ENCODE measurements at regions not wholly inside any gene's neighbourhood (a gene's known extent, or its start where the extent isn't known, plus 50 kb on each side); places are given as distances from the start of the nearest gene placed in this dataset.

GRCh38 chrX:80098038-80098437 lies 83.5 kb downstream of the TBX22 start:
- no peak for DNase-seq

- no peak for DNase-seq
These were observed 105.8 kb downstream of the TBX22 start for GRCh38 chrX:80120335-80120734.

DNA sequence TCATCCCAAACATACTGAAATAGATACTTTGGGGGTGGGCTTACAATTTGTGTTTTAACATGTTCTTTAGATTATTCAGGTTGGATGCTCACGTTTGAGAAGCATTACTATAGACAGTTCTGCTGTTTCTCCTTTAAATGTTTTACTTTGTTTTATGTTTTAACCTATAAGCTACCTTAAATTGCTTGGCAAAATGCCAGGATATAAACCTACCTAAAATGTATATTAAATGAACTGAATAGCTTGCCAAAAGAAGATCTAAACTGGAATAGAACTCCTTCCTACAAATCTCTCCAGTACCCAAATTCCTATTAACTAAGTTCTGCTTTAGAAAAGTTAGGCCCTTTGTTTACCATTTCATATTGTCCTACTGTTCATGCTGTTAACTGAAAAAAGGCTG lies 124.4 kb downstream of the TBX22 start:
- DNase-seq = no peak

DNA sequence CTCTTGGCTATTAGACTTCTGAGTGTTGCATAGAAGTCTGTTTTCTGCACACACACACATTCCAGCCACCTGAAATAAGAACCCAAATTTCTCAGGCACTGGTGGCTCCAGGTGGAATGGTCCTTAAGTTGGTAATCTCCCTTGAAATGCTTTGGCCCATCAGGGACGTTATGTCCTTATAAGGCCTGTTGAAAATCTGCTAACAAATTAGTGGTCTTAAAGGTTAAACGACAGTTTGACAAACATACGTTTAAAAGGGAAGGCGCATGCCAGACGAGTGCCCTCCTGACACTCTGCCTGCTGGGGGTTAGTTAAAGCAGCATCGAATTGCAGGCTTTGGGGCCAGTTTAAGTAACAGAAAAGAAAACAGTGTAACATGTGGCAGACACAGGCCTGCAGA lies 125.0 kb downstream of the TBX22 start:
- DNase-seq = no peak

GRCh38 chrX:80170581-80170980 lies 156.0 kb downstream of the TBX22 start:
- DNase-seq = no peak

DNA sequence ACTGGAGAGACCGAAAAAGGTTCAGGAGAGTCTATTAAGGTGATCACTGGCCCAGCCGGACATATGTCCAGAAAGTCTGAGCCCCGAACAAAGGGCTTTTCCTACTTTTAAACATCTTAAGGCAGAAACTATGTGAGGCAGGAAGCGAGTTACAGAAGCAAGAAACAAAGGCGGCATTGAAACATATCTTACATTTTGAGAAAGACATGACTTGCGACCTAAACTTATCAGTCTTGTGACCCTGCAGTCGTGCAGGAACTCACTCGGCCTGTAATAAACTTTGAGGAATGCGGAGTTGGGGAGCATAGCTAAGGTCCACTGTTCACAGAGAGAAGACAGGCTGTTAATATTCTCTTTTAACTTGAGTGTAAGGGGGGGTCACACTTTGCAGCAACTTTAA lies 158.7 kb downstream of the TBX22 start:
- DNase-seq = no peak

- no peak for DNase-seq
These were observed 160.5 kb downstream of the TBX22 start for GRCh38 chrX:80174925-80175574.

GRCh38 chrX:80181079-80181478 lies 166.5 kb downstream of the TBX22 start:
- DNase-seq = no peak

GRCh38 chrX:80184854-80185253 lies 170.3 kb downstream of the TBX22 start:
- no peak for DNase-seq

GRCh38 chrX:80206647-80207046 lies 192.1 kb downstream of the TBX22 start:
- no peak for DNase-seq

DNA sequence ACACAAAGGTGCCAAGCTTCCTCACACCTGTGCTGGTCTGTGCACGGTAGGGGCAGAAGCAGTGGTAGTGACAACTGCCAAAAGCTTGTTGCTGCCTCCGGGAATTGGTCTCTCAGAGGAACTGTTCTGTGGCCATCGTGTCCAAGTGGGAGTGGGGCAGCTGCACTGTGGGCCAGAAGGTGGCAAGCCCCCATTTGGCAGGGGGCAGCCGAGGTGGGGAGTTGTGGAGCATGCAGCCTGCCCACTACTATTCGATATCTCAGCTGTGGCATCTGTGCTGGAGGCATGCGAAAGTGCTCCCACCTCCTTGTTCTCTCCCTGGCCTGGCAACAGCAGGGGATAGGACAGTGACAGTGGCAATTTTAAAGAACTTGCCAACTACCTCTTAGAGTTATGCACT lies 192.8 kb downstream of the TBX22 start:
- no peak for DNase-seq

DNA sequence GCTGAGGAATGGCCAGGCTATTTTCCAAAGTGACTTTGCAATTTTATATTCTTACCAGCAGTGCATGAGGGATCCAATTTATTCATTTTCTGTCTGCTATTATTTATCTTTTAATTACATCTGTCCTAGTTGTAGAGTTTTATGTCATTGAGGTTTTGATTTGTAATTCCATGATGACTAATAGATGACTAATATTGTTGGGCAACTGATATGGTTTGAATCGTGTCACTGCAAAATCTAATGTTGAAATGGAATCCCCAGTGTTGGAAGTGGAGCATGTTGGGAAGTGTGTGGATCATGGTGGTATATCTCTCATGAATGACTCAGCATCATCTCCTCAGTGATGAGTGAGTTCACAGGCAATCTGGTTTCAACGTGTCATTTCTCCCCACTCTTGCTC lies 201.5 kb downstream of the TBX22 start:
- DNase-seq = no peak

GRCh38 chrX:80223982-80224579 lies 196.2 kb upstream of the TENT5D start:
- no peak for DNase-seq

DNA sequence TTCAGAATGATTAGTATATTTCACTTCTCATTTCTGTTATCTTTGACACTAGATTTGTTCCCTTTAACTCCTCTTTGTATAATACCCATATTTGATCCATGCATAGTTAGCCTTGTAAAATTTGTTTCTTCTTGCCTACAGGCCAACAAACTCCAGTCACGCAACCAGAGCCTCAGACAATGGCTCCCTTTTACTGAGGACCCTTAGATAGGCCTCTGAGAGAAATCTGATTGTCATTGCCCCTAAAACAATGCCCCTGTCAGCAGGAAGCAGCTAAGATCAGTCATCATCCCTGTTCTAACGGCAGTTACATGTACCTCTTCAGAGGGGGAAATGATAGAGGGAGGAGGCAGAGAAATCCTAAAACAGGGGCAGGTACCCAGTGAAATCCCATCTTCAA lies 190.6 kb upstream of the TENT5D start:
- DNase-seq = no peak

- DNase-seq = no peak
These were observed 183.2 kb upstream of the TENT5D start for GRCh38 chrX:80237072-80237471.

GRCh38 chrX:80246271-80246670 lies 174.0 kb upstream of the TENT5D start:
- no peak for DNase-seq

- DNase-seq = no peak
These were observed 154.0 kb upstream of the TENT5D start for GRCh38 chrX:80266287-80266686.

- no peak for DNase-seq
These were observed 153.3 kb upstream of the TENT5D start for GRCh38 chrX:80266979-80267378.

DNA sequence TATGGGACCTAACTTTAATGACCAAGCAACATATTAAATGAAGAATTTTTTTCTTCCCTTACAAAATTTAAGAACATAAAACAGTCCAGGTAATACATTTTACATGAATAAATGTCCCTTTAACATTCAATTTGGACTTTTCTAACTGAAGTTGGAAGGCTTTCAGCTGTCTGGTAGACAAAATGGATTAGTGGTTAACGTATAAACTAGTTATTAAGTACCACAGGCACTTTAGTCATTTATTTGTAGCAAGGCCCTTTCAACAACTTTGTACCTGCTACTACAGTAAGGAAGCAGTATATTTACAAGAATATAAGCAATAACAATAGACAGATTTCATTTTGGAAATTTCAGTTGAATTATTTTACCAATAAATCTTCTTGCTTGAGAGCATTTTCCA lies 152.5 kb upstream of the TENT5D start:
- DNase-seq = no peak

DNA sequence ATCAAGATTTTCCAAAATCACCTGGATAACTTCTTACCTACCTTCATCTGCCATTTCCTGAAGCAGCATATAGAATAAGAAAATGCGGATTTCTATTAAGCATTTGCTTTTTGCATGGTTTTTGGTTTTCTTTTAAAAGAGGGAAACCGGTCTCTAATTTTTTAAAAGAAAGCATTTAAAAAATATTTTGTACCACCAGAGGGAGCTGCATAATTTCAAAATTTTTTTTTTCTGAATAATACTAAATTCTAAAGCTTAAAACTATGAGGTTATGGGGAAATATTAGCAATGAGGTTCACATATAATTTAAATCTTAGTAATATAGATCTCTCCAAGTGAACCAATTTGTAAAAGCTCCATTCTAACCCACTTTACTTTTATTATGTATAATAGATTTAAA lies 137.7 kb upstream of the TENT5D start:
- no peak for DNase-seq

DNA sequence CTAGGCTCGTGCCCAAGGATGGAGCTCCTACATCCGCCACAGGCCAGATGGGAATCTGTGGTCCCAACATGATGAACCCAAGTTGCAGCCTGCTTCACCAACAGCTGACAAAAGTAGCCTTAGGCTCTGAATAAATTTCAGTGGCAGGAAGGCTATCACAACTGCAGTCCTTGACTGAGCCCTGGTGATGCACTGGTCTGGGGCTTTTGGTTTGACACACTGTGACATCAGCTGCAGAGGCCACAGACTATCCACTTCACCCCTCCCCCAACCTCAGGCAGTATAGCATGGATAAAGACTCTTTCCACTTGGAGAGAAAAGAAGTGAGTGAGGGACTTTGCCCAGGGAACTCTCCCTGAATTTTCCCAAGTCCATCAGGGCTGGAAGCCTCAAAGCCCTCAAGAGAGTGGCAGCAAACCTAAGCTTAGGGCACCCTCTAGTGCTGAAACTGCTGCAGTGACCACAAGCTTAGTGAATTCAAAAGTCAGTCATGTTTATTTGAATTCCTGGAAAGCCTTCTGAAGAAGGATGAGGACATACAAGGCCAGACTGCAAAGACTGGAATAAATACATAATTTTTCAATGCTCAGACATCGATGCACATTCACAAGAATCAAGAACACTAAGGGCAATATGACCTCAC lies 135.0 kb upstream of the TENT5D start:
- peak; percentile 9 for DNase-seq

DNA sequence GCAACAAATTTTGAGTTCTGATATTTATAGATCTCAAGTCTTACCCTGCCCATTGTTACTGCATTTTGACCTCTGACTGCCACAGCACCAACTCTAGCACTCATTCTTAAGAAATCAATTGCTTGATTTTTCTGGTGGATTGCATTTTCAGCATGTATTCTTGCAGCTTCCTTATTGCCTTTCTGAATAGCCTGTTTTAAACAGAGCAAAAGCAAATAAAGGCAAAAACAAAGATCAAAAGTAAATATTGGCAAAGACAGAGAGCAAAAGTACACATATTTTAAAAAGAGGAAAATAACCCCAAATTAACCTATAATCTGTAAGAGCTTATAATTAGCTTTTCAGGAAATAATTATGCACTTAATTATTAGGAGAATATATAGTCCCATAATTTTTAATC lies 129.4 kb upstream of the TENT5D start:
- DNase-seq = no peak

DNA sequence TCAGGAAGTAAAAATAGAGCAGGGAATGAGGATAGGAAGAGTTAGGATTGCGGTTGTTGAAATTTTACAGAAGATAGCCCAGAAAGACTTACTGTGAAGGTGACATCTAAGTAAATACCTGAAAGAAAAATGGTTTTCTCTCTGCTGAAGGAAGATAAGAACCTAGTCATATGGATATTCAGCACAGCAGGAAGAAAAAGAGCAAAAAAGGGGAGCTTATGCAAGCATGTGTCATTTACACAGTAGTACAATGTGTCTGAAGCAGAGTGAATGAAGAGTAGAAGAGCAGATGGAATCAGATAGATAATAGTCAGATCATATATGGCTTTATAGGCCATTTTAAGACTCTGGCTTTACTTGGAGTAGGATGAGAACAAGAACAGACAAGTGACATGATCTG lies 126.9 kb upstream of the TENT5D start:
- DNase-seq = no peak

GRCh38 chrX:80306007-80306406 lies 114.2 kb upstream of the TENT5D start:
- DNase-seq = no peak

- no peak for DNase-seq
These were observed 107.8 kb upstream of the TENT5D start for GRCh38 chrX:80312448-80312847.
